A673 (cell line): ENCODE measurements at regions not wholly inside any gene's neighbourhood (a gene's known extent, or its start where the extent isn't known, plus 50 kb on each side); places are given as distances from the start of the nearest gene placed in this dataset.

Experiments
- CTCF ChIP-seq: fragments of 300-800, 200-600 bp; sonication (generic); conservative IDR thresholded peaks from 2 replicates; pipeline ENCODE4 v1.5.1; 2017; ENCODE audit warnings: low read depth, mild to moderate bottlenecking, antibody characterized with exemption, low read length, moderate library complexity, mixed read lengths
- EZH2 ChIP-seq: fragments of 200-600 bp; sonication (generic); IDR thresholded peaks from 2 replicates; pipeline ENCODE4 v1.6.1; 2017; ENCODE audit warnings: borderline replicate concordance, low read depth, mild to moderate bottlenecking, mixed read lengths, antibody characterized with exemption, low read length; ENCODE audit not compliant: poor library complexity, severe bottlenecking

DNA sequence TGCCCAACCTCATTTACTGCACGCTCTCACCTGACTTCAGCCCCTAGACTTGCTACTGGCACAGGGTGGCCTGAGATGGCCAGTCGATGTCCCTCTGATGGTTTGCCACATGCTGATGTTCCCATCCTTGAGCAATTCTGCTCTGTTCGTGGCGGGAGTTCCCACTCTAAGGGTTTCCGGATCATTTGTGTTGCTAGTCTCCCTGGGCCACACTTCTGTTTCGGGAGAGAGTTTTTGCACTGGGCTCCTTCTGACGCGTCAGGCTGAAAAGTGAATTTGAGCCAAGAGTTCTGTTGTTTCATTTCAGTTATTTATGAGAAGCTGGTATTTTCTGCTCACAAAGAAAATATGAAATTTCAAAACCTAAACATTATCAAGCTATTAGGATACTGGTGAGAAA is 597.7 kb downstream of the BNC2 start:
- TF ChIP-seq CTCF (no peak), EZH2 (no peak)
